ENCODE measurements at regions not wholly inside any gene's neighbourhood (a gene's known extent, or its start where the extent isn't known, plus 50 kb on each side); places are given as distances from the start of the nearest gene placed in this dataset.

- 1% methylated on average over 2 of the region's 2 CpGs for WGBS (ENCODE audit: low lambda C conversion rate)
- ATAC-seq, result no peak
- no peaks in the 10 kb centered on the region for H3K36me3 ChIP-seq (replicated peaks in 1 of 2; ENCODE audit: control insufficient read depth in 1 of 2, insufficient read depth in 2 of 2, low read length in 2 of 2)
- TF ChIP-seq ZNF652 (CRISPR knock-in tag; IDR thresholded peaks at IDR 0.05; ENCODE audit: borderline replicate concordance, low read depth), result no peak
- no peak for TF ChIP-seq MED1 (CRISPR knock-in tag; IDR thresholded peaks at IDR 0.05)
- no peak for TF ChIP-seq ZNF224 (CRISPR knock-in tag; IDR thresholded peaks at IDR 0.05)
- TF ChIP-seq ZNF317 (CRISPR knock-in tag; IDR thresholded peaks at IDR 0.05), result peak; percentile 94
- TF ChIP-seq MIER3 (CRISPR knock-in tag; IDR thresholded peaks at IDR 0.05; ENCODE audit: borderline replicate concordance), result no peak
- no peak for TF ChIP-seq ZNF136 (CRISPR knock-in tag; IDR thresholded peaks at IDR 0.05; ENCODE audit: low read depth)
- H3K79me2 ChIP-seq (ENCODE audit: insufficient read depth, low read length), result no peaks in the 10 kb centered on the region
- H3K4me1 ChIP-seq (ENCODE audit: insufficient read depth, low read length), result no peaks in the 10 kb centered on the region
- CTCF ChIA-PET (ENCODE audit: low intra/inter-chr PET ratio, low total read pairs), result no interaction called here
- H3K9ac ChIP-seq (ENCODE audit: insufficient read depth, low read depth, low read length), result no peak overlapping the region
- H3K4me3 ChIP-seq (replicated peaks in 1 of 3; ENCODE audit: insufficient read depth in 1 of 3, low read depth in 2 of 3, low read length in 3 of 3), result no peak overlapping the region
- H3K27me3 ChIP-seq (ENCODE audit: control insufficient read depth in 1 of 2, insufficient read depth in 2 of 2, low read length in 2 of 2), result no peaks in the 10 kb centered on the region
- no peak overlapping the region for H3K4me2 ChIP-seq (ENCODE audit: low read depth, low read length)
- no peaks in the 10 kb centered on the region for H4K20me1 ChIP-seq (ENCODE audit: insufficient read depth, low read length)
- POLR2A ChIA-PET, result no interaction called here
- H2AFZ ChIP-seq (ENCODE audit: low read length), result no peak overlapping the region
- in situ Hi-C loops (cut with HindIII; ENCODE audit: extremely low pct_ligation_motif_present, low pct_unique_long_range_greater_than_20kb) (no loop called here), intact Hi-C loops (cut with micrococcal nuclease; ENCODE audit: unreplicated experiment) (no loop called here)
- FAIRE-seq, result no peak
- no TSS peak for BruUV-seq (replicated peaks)
- no peaks in the 10 kb centered on the region for H3K9me3 ChIP-seq (ENCODE audit: low read length)
- DNase-seq (ENCODE audit: low spot score), result no peak
- no peak overlapping the region for H3K27ac ChIP-seq (ENCODE audit: extremely low read length, insufficient read depth, low read length)
Observed at GRCh38 chr2:236882074-236882473, 203.6 kb upstream of the COPS8 start.

DNA sequence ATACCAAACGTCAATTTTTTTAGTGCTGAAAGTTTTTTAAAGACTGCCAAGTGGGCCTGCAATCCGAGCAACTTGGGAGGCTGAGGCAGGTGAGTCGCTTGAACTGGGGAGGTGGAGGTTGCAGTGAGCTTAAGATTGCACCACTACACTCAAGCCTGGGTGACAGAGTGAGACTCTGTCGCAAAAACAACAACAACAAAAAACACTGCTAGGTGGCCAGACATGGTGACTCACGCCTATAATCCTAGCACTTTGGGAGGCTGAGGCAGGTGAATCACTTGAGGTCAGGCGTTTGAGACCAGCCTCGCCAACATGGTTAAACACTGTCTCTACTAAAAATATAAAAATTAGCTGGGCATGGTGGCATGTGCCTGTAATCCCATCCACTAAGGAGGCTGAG, 202.8 kb upstream of the COPS8 start:
- ChIA-PET CTCF (ENCODE audit: low intra/inter-chr PET ratio, low total read pairs) (no interaction called here), POLR2A (no interaction called here)
- 30% methylated on average over 7 of the region's 7 CpGs for WGBS (ENCODE audit: low lambda C conversion rate)
- H3K9me3 ChIP-seq (ENCODE audit: low read length), result no peaks in the 10 kb centered on the region
- H3K4me1 ChIP-seq (ENCODE audit: insufficient read depth, low read length), result no peaks in the 10 kb centered on the region
- intact Hi-C loops (cut with micrococcal nuclease; ENCODE audit: unreplicated experiment), result no loop called here
- no peaks in the 10 kb centered on the region for H3K79me2 ChIP-seq (ENCODE audit: insufficient read depth, low read length)
- H3K9ac ChIP-seq (ENCODE audit: insufficient read depth, low read depth, low read length), result no peak overlapping the region
- no peak overlapping the region for H3K4me3 ChIP-seq (replicated peaks in 1 of 3; ENCODE audit: insufficient read depth in 1 of 3, low read depth in 2 of 3, low read length in 3 of 3)
- peaks cover 0 to 6% of the 10 kb centered on the region in 2 experiments; a peak in 2 of 5 replicates for H3K27me3 ChIP-seq (ENCODE audit: control insufficient read depth in 1 of 2, insufficient read depth in 2 of 2, low read length in 2 of 2)
- in situ Hi-C loops (cut with HindIII; ENCODE audit: extremely low pct_ligation_motif_present, low pct_unique_long_range_greater_than_20kb), result no loop called here
- H2AFZ ChIP-seq (ENCODE audit: low read length), result no peak overlapping the region
- H4K20me1 ChIP-seq (ENCODE audit: insufficient read depth, low read length), result no peaks in the 10 kb centered on the region
- ATAC-seq (no peak), FAIRE-seq (no peak), DNase-seq (ENCODE audit: low spot score) (no peak)
- H3K27ac ChIP-seq (ENCODE audit: extremely low read length, insufficient read depth, low read length), result no peak overlapping the region
- no peak overlapping the region for H3K4me2 ChIP-seq (ENCODE audit: low read depth, low read length)
- H3K36me3 ChIP-seq (replicated peaks in 1 of 2; ENCODE audit: control insufficient read depth in 1 of 2, insufficient read depth in 2 of 2, low read length in 2 of 2), result no peaks in the 10 kb centered on the region
- BruUV-seq (replicated peaks), result no TSS peak
- TF ChIP-seq FLYWCH1 (CRISPR knock-in tag; IDR thresholded peaks at IDR 0.05) (no peak), ZNF704 (CRISPR knock-in tag; IDR thresholded peaks at IDR 0.05; ENCODE audit: borderline replicate concordance) (no peak), POGZ (CRISPR knock-in tag; IDR thresholded peaks at IDR 0.05) (no peak), MIXL1 (CRISPR knock-in tag; IDR thresholded peaks at IDR 0.05) (no peak), ZNF256 (CRISPR knock-in tag; conservative IDR thresholded peaks at IDR 0.05) (no peak), ZNF644 (CRISPR knock-in tag; IDR thresholded peaks at IDR 0.05; ENCODE audit: low read depth) (no peak), RFX5 (IDR thresholded peaks at IDR 0.05; ENCODE audit: low read depth, low read length) (no peak), FOXM1 (CRISPR knock-in tag; IDR thresholded peaks at IDR 0.05) (no peak), ZNF576 (CRISPR knock-in tag; IDR thresholded peaks at IDR 0.05) (no peak), PRPF4 (IDR thresholded peaks at IDR 0.05; ENCODE audit: low read depth, low read length, poor library complexity, severe bottlenecking) (no peak), ZKSCAN8 (CRISPR knock-in tag; IDR thresholded peaks at IDR 0.05; ENCODE audit: borderline replicate concordance) (no peak), ATM (IDR thresholded peaks at IDR 0.05; ENCODE audit: borderline replicate concordance) (no peak)
- TF ChIP-seq, protein P1, sequence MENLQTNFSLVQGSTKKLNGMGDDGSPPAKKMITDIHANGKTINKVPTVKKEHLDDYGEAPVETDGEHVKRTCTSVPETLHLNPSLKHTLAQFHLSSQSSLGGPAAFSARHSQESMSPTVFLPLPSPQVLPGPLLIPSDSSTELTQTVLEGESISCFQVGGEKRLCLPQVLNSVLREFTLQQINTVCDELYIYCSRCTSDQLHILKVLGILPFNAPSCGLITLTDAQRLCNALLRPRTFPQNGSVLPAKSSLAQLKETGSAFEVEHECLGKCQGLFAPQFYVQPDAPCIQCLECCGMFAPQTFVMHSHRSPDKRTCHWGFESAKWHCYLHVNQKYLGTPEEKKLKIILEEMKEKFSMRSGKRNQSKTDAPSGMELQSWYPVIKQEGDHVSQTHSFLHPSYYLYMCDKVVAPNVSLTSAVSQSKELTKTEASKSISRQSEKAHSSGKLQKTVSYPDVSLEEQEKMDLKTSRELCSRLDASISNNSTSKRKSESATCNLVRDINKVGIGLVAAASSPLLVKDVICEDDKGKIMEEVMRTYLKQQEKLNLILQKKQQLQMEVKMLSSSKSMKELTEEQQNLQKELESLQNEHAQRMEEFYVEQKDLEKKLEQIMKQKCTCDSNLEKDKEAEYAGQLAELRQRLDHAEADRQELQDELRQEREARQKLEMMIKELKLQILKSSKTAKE (CRISPR knock-in tag; IDR thresholded peaks at IDR 0.05; ENCODE audit: borderline replicate concordance), result no peak

Measured in HepG2 (cell line).